DMS79 (cell line): ENCODE measurements at regions not wholly inside any gene's neighbourhood (a gene's known extent, or its start where the extent isn't known, plus 50 kb on each side); places are given as distances from the start of the nearest gene placed in this dataset.
A peak's percentile ranks its signal among the peaks of the same experiment; 100 is the strongest.
"Not testable (repeated sequence)": the region's sequence is repeated elsewhere in the genome, so short reads cannot be mapped to it uniquely, and the experiment has no call there.

ENCODE experiments used
- DNase-seq: peaks from one replicate; lab custom pipeline; 2025; lab: John Stamatoyannopoulos, UW

DNA sequence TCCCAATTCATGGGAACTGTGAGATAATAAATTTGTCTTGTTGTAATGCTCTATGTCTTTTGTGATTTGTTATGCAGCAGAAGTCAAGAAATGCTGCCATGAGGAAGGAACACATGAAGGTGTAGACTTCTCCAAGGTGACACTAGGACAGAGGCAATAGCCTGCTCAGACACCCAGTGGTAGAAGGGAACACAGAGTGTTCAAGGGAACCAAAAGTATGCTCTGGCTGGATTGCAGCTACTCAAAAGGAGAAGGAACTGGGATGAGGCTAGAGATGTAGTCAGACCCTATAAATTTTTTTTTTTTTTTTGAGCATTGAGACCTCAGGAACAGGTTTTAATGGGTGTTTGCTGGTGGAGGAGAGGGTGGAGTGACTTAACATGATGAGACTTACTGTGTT is 232.5 kb downstream of the PARP8 start:
- DNase-seq, result no peak

DNA sequence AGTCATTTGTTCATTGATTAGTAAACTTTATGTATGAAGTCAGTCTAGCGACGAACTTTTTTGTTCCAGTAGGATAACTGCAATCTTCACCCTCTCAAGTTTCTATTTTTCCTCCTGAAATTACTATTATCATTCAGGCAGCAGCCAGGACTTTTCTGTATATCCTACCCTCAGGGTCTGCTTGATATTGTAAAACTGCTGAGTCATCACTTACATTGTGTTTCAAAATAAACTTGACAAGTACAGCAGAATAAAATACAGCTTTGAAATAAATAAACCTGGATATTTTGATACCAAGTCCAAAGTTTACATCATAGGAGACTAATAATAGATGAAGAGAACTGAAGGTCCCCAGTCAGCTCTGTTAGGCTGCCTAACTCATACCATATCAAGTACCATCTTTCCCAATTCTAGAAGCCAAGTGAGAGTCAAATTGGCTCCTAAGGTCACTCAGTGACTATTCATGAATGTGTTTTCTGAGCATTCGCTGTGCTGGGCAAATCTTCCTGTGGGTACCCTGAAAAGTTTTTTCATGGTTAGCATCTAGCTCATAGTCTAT is 234.6 kb downstream of the PARP8 start:
- DNase-seq, result no peak

- no peak for DNase-seq
Measured at GRCh38 chr5:50903651-50904050, 237.2 kb downstream of the PARP8 start.

- no peak for DNase-seq
Measured at GRCh38 chr5:50905996-50906570, 239.6 kb downstream of the PARP8 start.

DNA sequence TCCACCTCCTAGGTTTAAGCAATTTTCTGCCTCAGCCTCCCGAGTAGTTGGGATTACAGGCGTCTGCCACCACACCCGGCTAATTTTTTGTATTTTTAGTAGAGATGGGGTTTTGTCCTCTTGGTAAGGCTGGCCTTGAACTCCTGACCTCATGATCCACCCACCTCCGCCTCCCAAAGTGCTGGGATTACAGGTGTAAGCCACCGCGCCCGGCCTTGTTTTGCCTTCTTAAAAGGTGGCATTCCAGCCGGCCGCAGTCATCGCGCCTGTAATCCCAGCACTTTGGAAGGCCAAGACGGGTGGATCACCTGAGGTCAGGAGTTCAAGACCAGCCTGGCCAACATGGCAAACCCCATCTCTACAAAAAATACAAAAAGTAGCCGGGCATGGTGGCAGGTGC is 253.7 kb downstream of the PARP8 start:
- DNase-seq, result not testable (repeated sequence)

GRCh38 chr5:50921366-50922133 is 255.1 kb downstream of the PARP8 start:
- DNase-seq, result no peak

DNA sequence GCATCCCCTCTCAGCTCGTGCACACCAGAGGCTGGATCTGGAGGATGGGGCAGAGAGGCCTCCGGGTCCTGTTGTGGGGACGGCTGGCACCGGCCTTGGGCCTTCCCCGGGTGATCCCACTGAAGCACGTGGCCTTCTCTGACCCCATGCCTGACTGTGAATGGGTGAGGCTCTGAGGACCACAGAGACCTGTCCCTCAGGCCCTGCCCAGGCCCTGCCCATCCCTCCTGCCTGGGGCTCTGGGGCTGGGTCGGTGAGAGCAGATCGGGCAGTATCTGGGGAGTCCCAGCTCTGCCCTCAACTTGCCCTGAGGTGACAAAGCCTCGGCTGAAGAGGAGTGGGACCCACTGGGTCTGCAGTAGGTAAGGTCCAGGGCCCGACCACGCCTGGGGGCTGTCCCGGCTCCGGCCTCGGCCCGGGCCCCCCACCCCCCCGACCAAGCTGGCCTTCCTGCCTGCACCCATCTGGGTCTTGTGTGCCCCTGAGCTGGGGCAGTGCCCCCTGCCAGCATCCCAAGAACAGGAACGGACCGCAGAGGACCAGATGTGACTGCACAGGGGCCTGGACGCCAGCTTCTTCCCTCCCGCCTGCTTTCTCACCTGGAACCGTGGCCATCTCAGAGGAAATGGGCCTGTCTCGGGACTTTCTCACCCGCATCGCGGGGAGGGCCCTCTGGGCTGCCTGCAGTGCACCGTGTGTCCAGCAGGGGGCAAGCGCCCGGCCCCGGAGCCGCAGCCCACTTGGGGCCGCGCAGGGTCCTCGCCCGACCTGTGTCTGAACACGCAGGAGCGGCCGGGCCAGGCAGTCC is 255.9 kb downstream of the PARP8 start:
- not testable (repeated sequence) for DNase-seq

DNA sequence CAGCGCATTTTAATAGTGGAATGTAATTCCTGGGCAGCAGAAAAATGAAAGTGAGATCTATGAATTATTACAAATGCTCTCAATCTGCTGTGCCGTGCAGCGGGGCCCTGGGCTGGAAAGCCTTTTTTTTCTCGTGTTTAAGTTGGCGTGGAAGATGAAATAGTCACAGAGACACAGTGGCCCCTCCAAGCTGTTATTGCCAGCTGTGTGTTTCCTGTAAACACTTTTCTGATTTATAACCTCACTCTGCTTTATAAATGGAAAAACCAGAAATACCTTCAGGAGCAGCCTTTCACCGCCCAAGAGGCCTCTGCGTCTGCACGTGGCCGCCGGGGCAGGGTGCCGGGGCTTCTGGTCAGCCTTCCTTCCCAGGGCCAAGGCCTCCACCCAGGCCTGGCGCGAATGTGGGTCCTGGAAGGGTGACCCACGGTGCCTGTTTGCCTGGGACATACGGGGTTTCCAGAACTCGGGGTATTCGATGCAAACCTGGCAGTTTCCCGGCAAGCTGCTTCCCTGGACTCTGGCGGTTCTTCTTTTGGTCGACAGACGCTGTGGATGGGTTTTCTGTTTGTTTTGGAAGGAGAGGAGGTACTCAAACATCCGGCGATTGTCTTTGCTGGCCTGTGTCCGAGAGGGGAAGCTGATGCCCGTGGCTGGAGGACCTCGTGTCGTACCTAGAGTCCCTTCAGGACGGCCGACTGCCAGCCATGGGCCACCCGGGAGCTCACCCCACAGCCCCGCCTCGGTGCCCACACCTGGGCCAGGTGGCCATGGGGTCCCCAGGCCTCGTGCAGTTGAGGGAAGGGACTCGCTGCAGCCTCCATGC is 256.7 kb downstream of the PARP8 start:
- no peak for DNase-seq

GRCh38 chr5:50923768-50924494 is 257.5 kb downstream of the PARP8 start:
- no peak for DNase-seq

- DNase-seq, result no peak
Measured at GRCh38 chr5:50927953-50928352, 261.5 kb downstream of the PARP8 start.

- DNase-seq, result no peak
Measured at GRCh38 chr5:50929174-50929573, 262.7 kb downstream of the PARP8 start.

GRCh38 chr5:50934343-50934742 is 267.9 kb downstream of the PARP8 start:
- DNase-seq, result no peak

GRCh38 chr5:50945139-50945538 is 278.7 kb downstream of the PARP8 start:
- DNase-seq, result no peak

DNA sequence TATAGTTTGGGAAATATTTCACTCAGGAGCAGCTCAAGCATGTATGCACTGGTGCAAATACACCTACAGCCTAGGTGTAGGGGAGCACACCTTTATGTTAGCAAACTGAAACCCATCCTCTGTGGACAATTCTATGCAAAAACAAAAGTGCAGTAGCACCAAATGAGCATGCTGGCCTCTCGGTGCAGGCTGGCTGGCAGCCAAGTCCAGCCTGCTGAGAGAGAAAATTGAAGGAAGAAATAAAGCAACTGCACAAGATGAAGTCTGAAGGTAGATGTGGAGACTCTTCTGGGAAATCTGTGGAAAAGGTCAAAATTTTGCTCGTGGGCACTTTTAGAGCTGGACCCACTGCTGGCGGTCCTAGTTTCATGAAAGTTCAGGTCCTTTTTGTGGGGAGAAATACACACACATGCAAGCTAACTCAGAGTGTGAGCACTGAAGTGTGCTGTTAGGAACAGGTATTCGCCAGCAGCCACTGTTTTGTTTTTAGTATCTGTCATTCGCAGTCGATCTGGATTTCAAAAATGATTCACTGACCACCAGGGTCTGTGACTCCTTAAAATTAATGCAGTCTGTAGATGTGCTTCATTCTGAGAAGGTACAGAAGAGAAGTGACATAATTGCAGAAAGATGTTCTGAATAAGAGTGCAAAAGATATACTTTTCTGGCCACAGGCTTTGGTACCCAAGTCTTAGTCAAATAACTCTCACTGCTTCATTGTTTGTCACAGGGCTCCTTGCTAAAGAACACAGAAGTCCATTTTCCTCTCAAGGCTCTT is 281.7 kb downstream of the PARP8 start:
- no peak for DNase-seq

DNA sequence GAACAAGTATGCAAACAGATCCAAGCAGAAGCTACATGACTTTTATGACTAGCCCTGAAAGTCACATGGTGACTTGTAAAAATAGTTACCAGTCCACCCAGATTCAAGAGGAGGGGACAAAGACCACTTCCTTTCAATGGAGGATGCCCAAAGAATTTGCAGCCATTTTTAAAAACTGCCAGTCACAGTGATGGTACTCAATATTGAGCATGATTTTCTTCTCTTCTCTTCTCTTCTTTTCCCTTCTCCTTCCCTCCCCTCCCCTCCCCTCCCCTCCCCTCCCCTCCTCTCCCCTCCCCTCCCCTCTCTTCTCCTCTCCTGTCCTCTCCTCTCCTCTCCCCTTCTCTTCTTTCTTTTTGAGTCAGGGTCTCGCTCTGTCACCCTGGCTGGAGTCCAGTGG is 286.9 kb downstream of the PARP8 start:
- DNase-seq, result no peak

GRCh38 chr5:50958852-50959457 is 292.5 kb downstream of the PARP8 start:
- peak; percentile 8 for DNase-seq

DNA sequence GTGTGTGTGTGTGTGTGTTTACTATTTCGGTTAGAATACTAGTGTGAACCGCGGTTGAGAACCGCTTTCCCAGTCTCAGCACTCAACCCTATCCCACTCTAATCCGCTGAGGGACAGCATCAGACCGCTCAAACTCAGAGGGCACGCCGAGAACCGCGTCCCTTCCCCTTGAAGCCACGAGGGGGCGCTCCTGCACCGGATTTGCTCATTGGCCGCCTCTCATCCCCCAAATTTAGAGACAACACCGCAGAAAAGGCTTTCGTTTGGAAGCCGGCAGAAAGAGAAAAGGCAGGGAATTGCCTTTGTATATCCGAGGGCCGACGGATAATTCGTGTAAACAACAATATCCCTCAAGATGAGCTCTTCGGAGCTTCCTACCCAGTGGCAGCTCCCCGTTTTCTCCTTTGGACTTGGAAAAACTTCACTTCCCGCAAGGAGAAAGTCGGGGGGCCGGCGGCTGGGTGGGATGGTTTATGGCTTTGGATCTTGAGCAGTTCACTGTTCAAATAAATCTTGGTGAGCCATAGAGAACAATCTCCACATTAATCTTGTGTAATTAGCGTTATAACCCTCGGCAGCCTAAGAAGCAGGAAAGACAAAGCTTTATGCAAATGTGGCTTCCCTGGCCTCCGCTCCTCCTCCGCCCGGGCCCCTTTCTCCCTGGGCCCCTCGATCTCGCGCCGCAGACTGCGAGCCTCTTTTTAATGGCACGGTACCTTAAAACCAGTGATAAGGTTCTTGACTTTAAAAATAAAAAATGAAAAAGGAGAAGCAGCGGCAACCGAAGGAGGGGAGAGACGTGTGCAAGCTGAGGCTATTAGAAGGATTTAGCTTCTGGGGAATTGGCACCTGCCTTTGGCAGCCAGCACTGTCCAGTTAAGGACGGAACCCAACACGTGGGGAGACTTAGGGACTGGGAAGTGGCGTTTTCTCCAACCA is 296.8 kb downstream of the PARP8 start:
- peak; percentile 78 for DNase-seq

DNA sequence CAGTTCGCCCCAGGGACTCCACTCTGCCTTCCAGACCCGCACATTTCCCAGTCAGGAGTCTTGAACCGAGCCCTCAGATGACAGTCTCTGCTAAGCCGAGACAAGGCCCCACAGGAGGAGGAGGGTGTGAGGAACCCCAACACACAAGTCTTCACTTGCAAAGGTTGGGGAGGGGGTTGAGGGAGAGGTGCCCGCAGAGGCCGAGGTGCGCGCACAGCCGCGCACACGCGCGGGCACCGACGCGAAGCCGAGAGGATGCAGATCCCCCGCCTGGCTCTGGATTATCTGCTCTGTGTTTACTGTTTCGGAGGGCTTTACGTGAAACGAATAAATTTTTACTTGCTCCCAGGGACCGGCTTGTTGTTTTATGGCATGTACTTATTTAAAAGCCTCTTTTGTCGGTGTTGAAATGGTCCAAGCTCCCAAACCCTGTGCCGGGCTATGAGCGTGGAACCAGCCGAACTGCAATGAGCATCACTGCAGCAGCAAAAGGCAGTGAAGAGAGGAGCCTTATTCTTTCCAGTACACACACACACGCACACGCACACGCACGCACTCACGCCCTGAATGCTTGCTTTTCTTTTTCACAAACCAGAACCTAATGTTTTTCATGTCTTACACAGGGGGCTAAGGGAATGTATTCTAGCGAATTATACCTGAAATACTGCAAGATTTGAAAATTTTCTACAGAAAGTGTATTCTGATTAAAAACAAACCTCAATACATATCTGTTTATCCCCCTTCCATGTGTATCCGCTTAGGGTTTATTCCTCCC is 297.7 kb downstream of the PARP8 start:
- peak; percentile 65 for DNase-seq
